ENCODE measurements at regions not wholly inside any gene's neighbourhood (a gene's known extent, or its start where the extent isn't known, plus 50 kb on each side); places are given as distances from the start of the nearest gene placed in this dataset.
"Not testable (repeated sequence)": the region's sequence is repeated elsewhere in the genome, so short reads cannot be mapped to it uniquely, and the experiment has no call there.

- TF ChIP-seq CTCF, POLR2A (IDR thresholded peaks at IDR 0.05): not testable (repeated sequence)
Measured at GRCh38 chr2:62629310-62629709, 76.2 kb upstream of the EHBP1 start.
